ENCODE measurements at regions not wholly inside any gene's neighbourhood (a gene's known extent, or its start where the extent isn't known, plus 50 kb on each side); places are given as distances from the start of the nearest gene placed in this dataset.

DNA sequence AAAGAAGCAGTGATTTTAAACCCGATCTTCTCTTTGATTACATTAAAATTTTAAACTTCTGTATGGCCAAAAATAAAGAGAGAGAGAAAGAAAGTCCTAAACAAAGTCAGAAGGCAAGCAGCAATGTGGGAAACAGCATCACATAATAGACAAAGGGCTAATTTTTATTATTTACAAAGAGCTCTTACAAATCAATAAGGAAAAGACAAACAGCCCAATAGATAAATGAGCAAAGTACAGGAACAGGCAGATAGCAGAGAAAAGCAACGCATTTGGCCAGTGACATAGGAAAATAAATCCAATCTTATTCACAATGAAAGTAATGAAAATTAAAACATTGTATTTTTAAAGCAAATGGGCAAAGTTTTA is 93.1 kb downstream of the SALL1 start:
- TF ChIP-seq POLR2A (IDR thresholded peaks at IDR 0.05) (no peak), CTCF (IDR thresholded peaks at IDR 0.05) (no peak), EP300 (IDR thresholded peaks at IDR 0.05) (no peak)
